Choroid plexus epithelial cell (primary cell): ENCODE measurements at regions not wholly inside any gene's neighbourhood (a gene's known extent, or its start where the extent isn't known, plus 50 kb on each side); places are given as distances from the start of the nearest gene placed in this dataset.

Experiments used
- DNase-seq: peaks from one replicate; pipeline ENCODE4 v3.0.0-alpha.2; 2010; ENCODE audit warnings: low read depth
- H3K4me3 ChIP-seq: 2 replicates; pipeline ENCODE4 v1.5.1; 2011; ENCODE audit warnings: low read depth, mild to moderate bottlenecking, control low read depth, low read length, moderate library complexity
- TF ChIP-seq, protein P1 (sequence below): conservative IDR thresholded peaks from 2 replicates; pipeline ENCODE4 v1.5.1; 2011; ENCODE audit warnings: low read depth, mild to moderate bottlenecking, control low read depth, inconsistent platforms, low read length, moderate library complexity

DNA sequence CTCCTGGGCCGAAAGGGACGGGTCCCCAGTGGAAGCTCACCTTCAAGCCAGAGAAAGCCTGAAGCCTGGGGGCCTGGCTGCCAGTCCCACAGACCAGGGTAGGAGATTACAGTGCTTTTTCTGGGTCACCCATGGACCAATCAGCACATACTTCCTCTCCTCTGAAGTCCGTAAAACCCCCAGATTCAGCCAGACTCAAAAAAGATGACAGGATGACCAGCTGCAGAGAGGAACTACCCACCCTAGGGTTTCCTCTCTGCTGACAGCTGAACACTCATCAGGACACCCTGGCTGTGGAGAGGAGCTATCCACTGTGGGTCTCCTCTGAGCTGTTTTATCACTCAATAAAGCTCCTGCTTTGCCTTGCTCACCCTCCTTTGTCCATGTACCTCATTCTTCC is 78.0 kb downstream of the SAMD9 start:
- TF ChIP-seq, protein P1, sequence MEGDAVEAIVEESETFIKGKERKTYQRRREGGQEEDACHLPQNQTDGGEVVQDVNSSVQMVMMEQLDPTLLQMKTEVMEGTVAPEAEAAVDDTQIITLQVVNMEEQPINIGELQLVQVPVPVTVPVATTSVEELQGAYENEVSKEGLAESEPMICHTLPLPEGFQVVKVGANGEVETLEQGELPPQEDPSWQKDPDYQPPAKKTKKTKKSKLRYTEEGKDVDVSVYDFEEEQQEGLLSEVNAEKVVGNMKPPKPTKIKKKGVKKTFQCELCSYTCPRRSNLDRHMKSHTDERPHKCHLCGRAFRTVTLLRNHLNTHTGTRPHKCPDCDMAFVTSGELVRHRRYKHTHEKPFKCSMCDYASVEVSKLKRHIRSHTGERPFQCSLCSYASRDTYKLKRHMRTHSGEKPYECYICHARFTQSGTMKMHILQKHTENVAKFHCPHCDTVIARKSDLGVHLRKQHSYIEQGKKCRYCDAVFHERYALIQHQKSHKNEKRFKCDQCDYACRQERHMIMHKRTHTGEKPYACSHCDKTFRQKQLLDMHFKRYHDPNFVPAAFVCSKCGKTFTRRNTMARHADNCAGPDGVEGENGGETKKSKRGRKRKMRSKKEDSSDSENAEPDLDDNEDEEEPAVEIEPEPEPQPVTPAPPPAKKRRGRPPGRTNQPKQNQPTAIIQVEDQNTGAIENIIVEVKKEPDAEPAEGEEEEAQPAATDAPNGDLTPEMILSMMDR: no peak
- no peak for DNase-seq
- H3K4me3 ChIP-seq: no peak overlapping the region

DNA sequence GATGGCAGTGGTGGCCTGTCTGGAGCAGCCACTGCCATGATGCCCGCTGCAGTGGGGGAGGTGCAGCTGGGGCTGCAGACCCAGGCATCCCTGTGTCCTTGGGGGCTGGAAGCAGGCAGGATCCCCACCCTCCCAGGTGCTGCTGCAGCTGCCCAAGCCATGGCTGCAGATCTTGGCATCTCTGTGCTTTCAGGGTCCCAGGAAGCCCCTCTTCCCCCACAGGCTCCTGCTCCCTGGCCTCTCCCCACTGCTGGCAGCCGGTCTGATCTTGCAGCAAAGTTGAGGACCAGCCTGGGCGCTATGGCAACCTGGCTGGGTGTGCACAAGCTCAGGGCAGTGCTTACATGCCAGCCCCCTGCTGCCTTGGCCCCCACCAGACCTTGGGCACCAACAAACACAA is 78.5 kb downstream of the SAMD9 start:
- no peak for DNase-seq
- H3K4me3 ChIP-seq: no peak overlapping the region
- TF ChIP-seq, protein P1: no peak

- TF ChIP-seq, protein P1: no peak
- DNase-seq: no peak
- H3K4me3 ChIP-seq: no peak overlapping the region
Measured at GRCh38 chr7:93036807-93037206, 81.0 kb downstream of the SAMD9 start.

DNA sequence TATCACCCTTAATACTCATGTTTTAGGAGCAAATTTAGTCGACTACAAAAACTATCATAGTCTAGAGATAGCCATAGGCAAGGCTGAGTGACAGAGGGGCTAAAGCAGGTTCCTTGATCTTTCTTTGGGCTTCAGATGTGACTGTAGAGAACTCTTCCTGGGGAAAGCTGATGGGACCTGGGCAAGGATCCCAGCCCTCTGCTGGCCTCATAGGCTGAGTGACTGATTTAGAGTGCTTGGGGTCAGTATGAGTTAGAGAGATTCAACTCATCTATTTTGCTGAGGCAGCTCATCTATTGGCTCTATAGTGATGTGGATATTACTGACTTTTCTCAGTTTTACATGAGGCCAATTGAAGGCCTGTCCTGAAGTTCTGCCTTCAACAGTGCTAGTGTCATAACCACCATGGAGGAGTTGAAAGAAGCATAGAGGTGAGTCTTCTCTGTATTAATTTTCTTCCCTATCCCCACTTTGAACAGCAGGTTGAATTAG is 81.6 kb downstream of the SAMD9 start:
- no peak overlapping the region for H3K4me3 ChIP-seq
- TF ChIP-seq, protein P1: no peak
- DNase-seq: no peak

DNA sequence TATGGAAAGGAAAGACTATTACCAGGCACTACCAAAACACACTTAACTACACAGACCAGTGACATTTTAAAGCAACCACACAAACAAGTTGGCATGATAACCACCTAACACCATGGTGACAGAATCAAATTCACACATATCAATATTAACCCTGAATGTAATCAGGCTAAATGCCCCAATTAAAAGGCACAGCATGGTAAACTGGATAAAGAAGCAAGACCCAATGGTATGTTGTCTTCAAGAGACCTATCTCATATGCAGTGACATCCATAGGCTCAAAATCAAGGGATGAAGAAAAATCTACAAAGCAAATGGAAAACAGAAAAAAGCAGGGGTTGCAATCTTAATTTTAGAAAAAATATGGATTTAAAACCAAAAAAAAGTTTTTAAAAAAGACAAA is 86.0 kb downstream of the SAMD9 start:
- H3K4me3 ChIP-seq: no peak overlapping the region
- no peak for DNase-seq
- TF ChIP-seq, protein P1: no peak

DNA sequence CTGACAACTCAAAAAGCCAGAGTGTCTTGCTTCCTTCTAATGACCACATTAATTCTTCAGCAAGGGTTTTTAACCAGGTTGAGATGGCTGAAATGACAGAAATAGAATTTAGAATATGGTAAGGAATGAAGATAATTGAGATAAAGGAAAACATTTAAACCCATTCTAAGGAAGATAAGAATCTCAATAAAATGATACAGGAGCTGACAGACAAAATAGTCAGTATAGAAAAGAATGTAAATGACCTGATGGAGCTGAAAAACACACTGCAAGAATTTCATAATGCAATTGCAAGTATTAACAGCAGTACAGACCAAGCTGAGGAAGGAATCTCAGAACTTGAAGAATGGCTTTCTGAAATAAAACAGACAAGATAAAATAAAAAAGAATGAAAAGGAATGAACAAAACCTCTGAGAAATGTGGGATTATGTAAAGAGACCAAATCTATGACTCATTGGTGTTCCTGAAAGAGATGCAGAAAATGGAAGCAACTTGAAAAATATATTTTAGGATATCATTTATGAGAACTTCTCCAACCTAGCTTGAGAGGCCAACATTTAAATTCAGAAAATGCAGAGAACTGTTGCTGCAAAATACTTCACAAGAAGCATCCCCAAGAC is 87.1 kb downstream of the SAMD9 start:
- DNase-seq: no peak
- TF ChIP-seq, protein P1: no peak
- H3K4me3 ChIP-seq: no peak overlapping the region

DNA sequence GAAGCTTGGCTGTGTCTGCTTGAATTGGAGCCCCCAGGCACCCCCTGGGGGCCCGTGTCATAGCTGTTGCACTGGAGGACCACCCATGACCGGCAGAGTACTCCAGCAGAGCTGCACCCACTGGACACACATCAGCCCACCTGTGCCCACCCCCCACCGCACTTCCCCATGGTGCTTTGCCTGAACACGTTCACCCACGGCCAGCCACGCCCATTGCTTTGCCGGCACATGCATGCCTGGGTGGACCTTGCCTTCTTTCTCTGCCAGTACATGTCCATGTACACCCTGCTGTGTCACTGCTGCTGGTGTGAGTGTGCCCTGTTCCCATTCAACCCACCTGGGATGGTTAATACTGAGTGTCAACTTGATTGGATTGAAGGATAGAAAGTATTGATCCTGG is 88.7 kb downstream of the SAMD9 start:
- DNase-seq: no peak
- no peak overlapping the region for H3K4me3 ChIP-seq
- TF ChIP-seq, protein P1: no peak
